Kidney capillary endothelial cell (primary cell): ENCODE measurements at regions not wholly inside any gene's neighbourhood (a gene's known extent, or its start where the extent isn't known, plus 50 kb on each side); places are given as distances from the start of the nearest gene placed in this dataset.

Experiments
- DNase-seq: peaks from one replicate; pipeline ENCODE4 v3.0.0-alpha.2; 2018; ENCODE audit warnings: low spot score

DNA sequence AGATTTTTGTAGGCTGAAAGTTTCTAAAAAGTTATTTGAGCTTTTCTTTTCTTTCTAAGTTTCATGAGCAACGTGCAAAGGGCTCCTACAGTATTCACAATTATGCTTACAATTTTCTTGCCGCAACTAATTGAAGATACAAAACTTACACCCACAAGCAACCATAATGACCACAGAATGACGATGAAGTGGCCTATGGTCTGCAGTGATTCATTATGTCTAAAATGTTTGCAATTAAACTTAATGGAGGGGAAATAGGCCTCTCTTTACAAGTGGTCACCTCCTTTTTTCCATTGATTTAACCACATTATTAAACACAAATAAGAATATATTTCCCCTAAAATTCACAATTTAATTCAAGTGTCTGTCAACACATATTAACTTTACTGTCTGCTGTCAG is 732.6 kb upstream of the FLRT2 start:
- DNase-seq: no peak

DNA sequence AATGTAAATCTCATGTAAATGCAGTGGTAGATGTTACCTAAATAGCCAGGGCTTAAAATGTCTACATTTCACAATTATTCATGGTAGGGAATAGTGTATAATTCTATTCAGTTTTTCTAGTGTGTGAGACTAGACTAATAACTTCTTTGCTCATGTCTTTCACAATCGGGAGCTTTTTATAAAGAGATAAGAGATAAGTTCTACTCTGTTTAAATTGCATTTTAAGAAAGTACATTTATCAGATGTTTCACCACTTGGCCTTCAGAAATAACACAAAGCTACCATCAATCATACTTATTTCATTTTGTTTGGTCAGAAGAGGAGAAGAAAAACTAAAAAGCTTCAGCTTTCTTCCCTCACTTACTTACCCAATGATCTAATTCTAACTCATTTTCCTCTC is 725.5 kb upstream of the FLRT2 start:
- DNase-seq: no peak

DNA sequence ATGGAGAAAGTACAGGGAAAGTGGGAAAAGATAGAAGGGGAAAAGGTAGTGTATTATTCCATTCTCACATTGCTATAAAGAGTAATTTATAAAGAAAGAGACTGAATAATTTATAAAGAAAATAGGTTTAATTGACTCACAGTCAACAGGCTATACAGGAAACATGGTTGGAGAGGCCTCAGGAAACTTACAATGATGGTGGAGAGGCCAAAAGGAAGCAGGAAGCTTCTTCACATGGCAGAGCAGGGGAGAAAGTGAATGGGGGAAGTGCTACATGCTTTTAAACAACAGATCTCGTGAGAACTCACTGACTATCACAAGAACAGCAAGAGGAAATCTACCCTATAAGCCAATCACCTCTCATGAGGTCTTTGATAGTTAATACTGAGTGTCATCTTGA is 725.0 kb upstream of the FLRT2 start:
- no peak for DNase-seq

DNA sequence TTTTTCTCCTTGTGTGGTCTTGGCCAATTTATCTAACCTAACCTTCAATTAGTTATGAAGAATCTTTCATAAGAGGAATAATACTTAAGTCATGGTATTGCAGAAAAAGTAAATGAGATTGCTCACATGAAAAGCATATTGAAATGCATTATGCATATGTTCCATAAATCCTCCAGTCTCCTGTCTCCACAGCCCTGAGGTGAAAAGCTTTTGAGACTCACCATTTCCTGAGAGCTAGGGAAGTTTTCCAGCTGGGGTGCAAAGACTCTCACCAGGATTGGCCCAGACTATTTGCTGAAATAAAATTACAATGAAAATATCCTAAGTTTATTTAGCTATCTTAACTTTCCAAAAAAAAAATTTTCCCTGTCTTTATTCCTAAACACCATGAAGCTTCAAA is 723.8 kb upstream of the FLRT2 start:
- no peak for DNase-seq

DNA sequence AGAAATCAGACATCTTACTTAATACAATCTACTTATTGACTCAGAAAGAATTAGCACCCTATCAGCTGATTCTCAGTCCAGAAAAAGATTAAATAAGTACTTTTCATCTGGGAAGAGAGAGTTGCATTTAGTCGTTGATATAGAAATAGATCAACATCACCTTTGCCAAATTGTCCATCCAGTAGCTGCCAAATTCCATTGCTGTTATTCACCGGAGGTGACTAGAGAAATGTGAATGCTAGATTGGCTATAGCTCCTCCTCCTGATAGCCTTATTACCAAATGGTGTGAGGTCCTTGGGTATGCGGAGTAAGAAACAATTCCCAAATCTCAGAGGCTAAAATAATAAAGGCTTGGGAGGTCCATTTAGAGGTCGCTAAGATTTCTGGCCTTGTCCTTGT is 723.3 kb upstream of the FLRT2 start:
- no peak for DNase-seq

DNA sequence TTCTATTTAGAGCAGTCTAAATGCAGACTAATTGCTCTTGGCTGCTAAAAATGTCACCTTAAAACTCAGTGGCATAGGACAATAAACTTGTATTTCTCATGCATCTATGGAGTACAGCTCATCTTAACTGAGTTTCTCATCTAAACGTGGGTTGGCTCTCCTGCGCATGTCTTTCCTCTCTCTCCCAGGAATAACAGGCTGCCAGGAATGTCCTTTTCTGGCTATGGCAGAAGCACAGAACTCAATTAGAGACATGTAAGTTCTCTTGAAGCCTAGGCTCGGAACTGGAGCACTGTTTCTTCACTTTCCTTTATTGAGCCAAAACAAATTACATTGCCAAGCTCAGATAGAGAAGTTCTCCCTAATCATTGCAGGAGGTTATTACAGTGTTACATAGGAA is 722.3 kb upstream of the FLRT2 start:
- DNase-seq: no peak

DNA sequence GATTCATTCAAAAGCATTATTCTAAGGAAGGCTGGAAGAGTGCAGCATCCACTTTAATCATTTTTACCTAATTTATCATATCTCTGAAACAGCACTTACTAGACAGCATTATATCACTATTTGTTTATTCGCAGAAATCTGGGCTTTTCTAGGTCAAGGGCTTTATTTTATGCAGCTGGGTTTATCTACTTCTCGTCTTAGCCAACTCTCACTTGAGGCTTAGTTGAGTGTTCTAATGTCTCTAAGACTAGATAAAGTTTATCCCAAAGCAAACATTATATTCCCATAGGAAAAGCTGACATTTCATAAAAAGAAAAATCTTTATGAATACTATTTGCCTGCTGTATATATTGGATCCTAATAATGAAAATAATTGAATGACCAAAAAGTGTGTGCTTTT is 720.8 kb upstream of the FLRT2 start:
- no peak for DNase-seq

DNA sequence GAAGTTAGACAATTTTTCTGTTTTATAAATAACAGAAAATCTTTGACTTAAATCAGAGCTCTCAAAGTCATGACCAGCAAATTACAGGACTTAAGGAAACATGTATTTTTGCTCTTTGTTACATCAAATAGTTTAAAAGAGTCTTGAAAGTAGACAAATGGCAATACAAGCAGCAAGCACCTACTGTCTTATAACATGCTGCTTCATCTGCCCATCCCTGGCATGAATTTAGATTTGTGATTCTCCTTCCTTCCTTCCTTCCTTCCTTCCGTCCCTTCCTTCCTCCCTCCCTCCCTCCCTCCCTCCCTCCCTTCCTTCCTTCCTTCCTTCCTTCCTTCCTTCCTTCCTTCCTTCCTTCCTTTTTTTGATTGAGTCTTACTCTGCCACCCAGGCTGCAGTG is 715.6 kb upstream of the FLRT2 start:
- no peak for DNase-seq

DNA sequence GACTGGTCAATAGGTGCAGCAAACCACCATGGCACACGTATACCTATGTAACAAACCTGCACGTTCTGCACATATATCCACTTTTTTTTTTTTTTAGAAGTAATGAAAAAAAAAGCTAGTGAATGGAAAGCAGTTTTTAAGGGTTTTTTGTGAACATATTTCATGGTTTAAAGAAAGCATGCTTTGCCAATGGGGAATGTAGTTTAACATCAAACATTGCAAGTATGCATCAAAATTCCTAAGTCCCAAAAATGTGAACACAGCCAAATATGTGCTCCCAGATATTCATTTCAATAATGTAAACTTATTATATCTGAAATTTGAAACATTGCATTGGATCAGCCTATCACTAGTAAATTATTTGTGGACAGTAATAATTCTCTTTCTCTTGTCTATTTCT is 710.4 kb upstream of the FLRT2 start:
- DNase-seq: no peak

DNA sequence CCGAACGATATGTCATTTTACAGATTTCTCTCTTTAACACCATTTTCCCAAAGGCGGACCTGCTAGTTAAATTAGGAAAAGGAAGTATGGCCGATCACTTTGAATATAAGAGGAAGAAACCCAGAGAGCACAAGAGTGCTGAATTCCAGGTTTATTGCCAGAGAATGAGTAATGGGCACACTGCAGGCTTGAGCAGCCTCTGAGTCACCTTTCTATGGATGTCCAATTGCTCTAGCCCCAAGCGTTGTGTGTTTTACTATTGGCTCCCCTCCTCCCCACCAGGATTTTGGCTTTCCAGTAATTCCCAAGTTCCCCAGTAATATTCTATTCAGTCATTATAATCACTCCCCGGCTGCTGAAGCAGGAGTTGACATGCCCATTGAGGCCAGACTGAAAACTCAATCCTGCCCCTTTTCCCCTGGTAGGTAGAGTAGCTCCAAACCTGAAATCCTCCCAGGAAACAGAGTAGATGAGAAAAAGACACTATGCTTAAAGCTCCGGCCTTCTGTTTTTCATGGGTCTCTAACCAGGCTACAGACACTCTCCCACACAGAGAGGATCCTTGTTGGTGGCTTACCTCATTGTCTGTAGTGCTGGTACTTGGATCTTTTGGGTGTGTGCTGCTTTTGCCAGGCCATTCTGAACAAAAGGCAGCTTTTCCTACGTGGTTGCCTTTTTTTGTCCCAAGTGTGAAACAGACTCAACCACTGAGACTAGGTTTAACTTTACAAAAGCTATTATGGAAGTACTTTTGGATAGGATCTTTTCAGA is 704.3 kb upstream of the FLRT2 start:
- no peak for DNase-seq

DNA sequence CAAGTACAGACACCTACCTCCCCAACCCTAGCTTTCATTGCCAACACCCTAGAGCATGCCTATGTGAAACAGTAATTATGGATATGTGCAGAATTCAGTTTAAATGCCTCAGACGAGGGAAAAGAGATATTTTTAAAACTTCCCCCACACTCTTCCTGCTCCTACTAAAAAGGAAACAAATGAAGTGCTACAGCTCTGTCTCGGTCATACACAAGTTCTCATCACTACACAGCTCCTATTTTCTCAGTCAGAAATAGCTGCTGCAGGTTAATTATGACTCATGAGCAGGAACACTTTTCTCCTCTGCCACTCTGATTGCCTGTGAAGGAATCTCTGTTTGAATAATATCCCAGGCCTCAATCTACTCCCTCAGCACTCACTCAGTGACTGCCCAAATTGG is 703.6 kb upstream of the FLRT2 start:
- DNase-seq: no peak

DNA sequence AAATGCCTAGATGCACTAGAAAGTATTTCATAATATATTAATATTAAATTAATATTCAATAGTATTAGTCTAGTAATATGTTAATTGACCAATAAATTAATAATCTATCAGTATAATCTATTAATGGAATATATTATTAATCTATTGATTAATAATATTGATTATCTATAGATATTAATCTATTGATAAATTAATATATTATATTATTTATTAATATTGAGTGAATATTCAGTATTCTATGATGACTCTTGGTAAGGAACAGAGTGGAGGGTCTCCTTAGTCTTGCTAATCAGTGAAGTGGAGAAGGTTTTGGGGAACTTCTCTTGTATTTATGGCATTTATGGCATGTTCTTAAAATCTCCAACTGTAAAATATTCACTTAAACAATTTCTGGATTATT is 679.3 kb upstream of the FLRT2 start:
- DNase-seq: no peak

DNA sequence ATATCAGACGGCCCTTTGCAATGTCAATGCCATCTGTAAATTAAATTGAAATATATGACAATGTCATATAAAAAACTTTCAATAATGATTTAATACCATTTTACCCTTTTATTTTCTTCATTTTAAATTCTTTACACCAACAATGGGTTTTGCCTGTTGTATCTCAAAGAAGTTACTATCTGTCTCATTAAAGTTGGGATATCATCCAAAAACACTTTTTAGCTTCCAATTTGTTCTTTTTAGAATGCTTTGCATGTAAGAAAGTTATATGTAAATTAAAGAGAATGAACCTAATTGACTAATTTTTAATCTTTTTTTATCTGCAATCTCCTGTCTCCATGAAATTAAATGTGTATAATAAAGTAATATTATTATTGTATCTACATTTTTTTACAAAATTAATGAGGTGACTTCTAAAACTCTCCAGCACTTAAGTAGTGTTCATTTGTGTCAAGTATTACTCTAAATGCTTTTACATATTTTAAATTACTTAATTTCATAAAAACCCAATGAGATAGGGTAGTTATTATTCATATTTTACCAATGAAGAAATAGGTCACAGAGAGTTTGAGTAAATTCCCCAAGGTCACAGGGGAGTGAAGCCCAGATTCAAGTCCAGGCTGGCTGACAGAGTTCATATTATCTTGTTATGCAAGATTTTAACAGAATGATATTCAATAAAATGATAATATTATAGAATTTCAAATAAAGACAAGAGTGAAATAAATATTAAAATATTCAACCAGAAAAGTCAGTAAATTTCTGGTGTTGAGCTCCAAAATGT is 673.0 kb upstream of the FLRT2 start:
- no peak for DNase-seq

DNA sequence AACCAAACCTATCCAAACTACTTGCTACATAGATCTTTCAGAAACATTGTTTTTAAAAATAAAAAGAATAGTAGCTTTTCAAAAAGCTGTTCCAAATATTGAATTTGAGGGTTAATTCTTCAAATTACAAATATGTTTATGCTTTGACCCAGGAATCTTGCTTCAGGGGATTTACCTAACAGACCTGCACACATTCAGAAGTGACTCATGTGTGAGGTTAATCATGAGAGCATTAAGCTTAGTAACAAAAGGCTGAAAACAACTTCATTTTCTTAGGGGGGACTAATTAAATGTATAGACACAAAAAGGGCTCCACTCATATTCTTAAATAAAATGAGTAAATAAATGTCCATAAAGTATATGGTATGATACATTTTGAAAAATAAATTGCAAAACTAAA is 672.4 kb upstream of the FLRT2 start:
- DNase-seq: no peak

DNA sequence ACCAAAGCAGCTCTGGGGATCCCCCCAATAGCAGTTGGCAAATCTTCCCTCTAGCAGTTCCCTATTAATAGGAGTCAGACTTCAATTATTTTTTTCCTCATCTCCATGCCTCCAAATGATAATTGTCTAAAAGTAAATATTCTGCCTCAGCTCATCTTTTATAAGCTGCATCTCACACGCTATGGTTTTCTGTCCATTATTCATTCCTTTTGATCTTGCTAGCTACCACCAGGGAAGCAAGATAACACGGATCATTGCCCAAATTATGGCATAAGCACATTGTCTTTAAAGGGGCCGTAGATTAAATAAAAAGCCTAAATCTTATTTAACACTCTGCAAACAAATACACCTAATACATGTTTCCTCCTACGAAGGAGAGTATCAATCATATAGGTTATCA is 670.8 kb upstream of the FLRT2 start:
- DNase-seq: no peak

DNA sequence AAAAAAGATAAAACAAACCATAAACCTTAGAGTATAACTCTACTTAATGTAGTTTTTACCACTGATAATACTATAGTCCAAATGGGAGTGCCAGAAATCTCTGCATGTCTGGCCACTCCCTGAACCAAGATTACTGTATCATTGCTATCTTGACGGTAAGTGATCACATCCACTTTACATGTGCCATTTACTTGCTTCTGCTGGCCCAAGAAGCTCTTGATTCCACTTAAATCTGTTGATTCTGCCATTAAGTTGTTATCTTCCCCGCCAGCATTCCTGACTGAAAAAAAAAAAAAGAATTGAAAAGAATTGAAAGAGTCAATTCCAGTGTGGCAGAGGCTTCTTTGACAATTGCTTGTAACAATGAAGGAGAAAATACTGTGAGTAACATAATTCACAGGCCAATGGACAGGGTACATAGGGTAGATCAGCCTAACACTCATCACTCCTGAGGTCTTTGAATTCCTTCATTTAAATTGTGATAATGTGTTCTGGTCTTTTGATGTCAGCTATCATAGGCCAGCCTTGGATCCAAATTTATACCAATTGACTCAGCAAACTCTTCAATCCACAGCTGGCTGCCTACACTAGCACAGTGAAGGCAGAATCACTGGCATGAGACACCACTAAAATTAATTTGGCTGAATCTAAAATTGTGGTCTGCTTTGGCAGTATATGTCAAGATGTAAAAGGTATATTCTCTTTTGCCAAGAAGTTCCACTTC is 665.2 kb upstream of the FLRT2 start:
- DNase-seq: no peak

DNA sequence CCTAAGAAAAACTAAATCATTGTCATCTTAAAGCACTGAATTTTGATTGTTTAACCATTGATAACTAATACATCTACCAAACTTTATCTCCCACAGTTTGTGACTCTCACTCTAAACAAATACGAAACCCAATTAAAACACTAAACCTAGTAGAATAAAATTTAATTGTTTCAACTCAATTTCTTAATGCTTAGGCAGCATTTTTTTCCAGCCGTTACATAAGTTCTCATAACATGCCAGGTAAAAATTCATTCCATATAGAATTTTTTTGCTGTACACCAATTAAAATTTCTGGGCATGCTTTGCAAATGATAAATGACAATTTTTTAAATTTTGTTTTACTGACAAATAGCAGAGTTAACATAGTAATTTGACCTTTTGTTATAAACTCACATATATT is 658.2 kb upstream of the FLRT2 start:
- no peak for DNase-seq

DNA sequence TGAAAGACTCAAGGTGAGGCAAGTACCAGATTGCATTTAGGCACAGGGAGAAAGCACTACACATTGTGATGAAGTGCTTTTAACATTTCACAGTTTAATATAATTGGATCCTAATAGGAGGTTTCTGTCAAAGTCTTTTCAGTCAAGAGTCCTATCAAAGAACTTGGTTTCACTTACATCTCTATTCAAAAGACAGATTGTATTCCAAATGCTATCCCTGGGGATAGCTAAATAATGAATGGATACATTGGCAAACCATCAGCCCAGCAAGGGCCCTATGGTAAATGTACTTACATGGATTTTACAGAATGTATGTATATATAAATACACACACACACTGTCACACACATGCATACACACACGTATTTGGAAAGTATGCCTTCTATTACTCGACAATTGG is 655.5 kb upstream of the FLRT2 start:
- no peak for DNase-seq

DNA sequence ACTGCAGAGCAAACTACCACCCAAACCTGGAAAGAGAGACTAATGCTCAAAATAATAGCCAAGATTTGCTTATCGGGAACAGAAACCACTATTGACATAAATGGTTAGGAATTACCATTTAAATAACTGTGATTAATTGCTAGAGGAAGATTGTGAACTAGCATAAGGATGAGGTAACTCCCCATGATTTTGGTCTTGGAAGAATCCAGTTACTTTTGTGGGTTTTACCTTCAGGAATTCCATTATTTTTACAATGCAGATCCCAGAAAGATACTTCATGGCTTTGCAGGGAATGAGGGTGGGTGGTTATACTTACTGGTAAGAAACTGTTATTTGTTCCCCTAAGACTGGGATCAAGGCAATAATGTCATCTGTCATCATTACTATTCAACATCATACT is 652.9 kb upstream of the FLRT2 start:
- no peak for DNase-seq

DNA sequence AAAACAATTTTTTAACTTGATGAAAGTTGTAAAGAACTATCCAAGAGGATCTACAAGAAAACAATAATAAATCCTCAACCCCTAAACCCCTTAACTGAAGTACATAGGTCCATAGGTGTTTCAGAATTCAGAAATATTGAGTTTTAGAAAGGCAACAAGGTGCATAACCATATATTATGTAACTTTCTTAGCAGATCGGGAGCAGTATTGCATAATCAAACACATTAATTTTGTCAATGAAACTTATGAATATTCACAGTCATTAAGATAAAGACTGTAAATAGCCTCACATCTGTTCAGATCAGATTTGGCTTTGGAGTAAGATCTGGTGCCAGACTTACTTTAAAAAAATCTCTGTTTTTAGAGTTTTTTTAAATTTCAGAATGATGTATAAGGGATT is 647.1 kb upstream of the FLRT2 start:
- no peak for DNase-seq

DNA sequence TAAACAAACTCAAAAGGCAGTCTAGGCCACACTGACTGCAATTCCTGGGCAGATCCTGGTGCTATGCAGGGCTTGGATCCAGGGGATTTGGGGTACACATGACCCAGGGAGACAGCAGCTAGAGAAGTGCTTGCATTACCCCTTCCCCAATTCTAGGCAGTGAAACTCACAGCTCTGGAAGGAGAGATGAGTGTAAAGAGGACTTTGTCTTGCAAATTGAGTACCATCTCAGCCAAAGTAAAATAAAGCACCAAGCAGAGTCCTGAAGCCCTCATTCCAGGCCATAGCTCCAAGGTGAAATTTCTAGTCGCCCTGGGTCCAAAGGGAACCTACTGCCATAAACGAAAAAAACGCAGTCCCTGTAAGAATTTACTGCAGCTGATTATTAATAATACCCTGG is 644.9 kb upstream of the FLRT2 start:
- no peak for DNase-seq

DNA sequence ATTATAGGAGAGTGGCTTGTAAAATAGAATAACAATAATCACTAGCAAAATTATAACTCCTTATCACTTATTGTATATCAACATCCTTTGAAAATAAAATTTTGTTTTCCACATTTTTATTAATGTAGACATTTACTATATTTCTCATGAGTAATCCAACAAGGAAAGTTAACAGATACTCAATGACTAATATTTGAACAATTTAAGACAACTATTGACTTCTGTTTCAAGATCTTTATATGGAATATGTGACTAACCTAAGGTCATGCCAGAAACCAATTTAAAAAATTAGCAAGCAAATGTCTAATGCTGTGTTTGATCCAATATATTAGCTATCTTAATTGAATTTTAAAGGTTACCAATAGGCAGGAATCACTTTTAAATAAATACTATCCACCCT is 638.5 kb upstream of the FLRT2 start:
- no peak for DNase-seq

DNA sequence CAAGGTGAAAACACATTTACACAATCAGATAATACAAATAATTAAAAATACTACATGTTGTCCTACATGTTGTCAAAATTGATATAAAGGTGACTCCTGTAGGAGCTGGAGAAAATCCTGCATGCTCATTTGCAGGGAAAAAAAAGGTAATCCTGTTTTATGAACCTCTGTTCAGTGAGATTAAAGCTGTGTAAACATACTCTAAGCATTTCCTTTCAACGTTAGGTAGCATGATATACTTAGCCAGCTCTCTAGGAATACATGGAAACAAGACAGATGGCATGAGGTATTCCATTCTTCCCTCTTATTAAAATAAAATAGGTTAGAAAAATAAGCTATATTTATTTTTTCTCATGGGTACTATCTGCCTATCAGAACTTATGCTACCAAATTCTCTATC is 635.7 kb upstream of the FLRT2 start:
- DNase-seq: no peak
